Pulmonary artery endothelial cell (primary cell): ENCODE measurements at regions not wholly inside any gene's neighbourhood (a gene's known extent, or its start where the extent isn't known, plus 50 kb on each side); places are given as distances from the start of the nearest gene placed in this dataset.
A peak's percentile ranks its signal among the peaks of the same experiment; 100 is the strongest.

Experiments used
- DNase-seq: peaks from one replicate; pipeline ENCODE4 v3.0.0-alpha.2; 2011; ENCODE audit warnings: low read depth, low spot score

DNA sequence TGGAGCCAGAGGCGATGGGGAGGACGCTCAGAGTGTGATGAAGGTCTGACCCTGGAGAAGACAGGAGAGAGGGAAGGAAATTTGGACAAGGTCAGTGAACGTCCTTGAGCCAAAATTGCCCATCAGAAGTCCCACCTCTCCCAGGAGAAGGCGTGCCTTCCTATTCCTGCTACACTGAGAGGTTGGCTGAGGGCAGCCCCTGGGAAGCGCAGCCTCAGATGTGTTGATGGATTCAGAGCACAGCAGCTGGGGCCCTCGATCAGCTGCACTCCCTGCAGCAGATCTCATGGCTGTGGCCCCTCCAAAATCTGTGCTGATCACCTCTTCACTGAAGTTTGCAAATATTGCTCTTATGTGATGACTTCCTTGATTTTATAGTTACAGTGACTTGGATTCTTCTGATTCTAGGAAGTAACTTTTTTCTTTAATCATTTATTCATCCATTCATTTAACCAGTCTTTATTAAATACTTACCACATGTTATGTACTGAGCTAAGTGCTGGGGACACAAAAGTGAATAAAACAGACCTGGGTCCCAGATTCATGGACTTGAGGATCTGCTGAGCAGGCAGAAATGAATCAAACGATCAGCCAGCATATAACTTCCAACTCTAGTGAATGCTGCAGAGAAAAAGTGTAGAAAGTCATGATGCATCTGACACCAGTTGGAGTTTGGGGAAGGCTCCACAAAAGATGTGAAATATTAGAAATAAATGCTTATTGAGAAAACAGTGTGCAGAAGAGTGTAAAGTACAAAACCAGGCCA, 69.6 kb upstream of the ARMC2 start:
- no peak for DNase-seq

DNA sequence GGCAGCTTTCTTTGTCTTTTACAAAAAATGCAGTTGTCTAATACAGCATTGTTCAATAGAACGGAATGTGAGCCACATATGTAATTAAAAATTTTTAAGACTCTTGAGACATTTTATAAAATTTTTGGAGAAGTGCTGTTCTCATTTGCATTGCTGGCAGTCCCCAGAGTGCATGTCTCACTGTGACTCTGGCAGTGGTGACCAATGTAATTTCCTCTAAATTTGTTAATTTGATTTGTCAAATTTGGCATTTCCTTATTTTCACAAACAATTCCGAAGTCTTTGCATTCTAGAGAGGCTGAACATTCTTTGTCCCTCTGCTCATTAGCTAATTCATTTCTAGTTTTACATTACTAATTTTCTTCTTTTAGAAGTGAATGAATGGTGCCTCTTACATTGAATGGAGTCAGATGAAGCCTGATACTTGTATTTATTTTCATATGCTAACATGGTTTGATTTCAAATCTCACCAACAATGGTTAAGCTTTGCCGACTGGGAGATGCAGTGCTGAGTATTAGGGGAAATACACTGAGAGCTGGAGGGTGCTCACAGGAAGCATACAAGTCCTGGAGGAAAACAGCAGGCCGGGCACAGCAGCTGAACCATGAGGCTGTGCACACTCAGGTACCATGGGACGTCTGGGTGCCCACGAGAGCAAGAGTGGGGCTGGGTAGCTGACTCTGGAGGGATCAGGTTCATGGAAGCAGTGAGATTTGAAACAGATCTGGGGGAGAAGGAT, 68.5 kb upstream of the ARMC2 start:
- no peak for DNase-seq

DNA sequence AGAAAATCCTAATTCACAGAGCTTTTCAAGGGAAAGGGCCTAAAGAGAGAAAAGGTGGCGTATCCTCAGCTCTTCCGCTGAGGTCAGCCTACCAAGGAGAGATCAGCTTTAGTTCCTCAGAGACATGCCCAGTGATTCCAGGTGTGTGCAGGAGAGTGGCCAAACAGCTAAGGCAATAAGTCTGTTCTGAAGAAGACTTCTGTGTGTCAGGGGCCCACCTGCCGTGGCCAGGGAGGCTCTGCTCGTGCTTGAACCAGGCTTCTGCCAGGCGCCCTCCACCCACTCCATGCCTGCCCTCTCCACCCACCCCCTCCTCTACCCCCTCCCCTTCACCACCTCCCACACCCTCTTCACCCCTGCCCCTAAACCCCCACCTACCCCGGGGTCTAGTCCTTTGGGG, 67.4 kb upstream of the ARMC2 start:
- DNase-seq: no peak

DNA sequence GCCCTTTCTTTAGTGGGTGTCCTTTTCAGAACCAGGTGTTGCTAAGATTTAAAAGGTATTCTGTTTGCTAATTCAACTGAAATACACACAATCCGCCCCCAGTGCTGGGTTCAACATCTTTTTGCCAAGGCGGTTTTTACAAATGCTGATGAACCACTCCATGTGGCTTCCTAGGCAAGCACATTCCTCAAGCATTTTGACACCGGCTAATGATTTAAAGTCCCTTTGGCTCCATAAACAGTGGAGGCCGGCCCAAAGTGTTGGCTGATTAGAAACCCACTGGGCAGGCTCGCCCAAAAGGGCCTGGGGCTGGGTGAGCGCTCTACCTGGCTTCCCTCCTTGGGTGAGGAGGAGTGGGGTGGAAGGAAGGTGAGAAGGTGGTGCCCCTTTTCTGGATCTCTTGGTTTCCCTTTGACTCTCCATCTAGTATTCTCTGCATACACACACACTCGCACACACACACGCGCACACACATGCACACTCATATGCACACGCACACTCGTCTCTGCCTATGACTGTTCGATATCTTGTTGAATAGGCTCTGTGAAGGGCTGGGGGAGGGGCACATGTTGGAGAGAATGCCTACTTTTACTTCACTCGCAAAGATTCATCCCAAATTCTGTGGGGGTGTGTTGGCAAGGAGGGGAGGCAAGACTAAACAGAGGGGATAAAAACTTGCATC, 66.7 kb upstream of the ARMC2 start:
- DNase-seq: no peak

DNA sequence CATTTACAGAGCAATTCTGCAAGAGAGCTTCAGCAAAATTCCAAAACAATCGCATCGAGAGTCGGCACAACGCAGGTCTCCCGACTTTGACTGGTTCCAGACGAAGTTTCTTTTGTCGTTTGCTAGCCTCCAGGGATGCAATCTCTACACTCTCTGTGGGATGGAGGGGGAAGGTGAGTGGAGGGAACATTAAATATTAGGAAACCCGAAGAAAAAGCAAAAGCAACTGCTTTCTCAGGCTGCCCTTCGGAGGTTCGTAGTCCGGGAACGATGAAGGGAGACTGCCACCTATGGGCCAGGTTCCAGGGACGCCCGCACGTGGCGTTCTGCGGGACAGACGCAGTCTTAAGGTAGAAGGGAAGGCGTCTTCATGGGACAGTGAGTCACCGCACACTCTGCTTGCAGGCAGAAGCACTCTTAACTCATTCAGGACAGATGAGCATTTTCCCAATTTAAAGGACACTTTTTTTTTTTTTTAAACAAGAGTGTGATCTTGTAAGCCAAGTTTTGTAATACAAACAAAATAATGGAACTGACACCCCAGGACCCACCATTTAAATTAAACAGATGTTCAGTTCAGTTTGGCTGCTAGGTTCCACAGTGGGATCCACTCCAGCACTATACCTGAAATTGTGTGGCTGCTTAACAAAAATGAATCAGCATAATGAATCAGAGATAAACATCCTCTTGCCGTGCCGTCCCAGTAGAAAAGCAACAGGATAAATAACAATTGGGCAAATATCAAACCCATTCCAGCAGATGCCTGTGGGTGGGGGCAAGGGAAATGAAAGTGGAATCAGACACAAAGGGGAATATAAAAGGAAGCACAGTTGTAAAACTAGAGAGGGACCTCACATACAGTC, 65.8 kb upstream of the ARMC2 start:
- peak; percentile 40 for DNase-seq

DNA sequence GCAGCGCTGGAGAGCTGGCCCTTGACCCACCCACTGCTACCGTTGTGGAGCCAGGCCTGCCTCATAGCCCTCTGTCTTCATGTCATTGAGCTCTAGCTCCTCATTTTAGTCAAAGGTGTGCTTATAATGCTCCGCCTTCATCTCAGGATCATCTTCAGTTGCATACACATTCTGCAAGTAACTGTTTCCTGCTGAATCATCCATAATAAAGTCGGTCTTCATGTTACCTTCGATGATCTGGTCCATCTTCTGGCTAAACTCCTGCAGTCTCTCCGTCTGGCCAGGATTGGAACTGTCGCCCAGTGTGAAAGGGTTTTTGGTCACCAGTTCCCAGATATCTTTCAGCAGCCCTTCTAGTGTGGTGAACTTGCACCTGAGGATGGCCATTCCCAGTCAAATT, 62.6 kb upstream of the ARMC2 start:
- no peak for DNase-seq

DNA sequence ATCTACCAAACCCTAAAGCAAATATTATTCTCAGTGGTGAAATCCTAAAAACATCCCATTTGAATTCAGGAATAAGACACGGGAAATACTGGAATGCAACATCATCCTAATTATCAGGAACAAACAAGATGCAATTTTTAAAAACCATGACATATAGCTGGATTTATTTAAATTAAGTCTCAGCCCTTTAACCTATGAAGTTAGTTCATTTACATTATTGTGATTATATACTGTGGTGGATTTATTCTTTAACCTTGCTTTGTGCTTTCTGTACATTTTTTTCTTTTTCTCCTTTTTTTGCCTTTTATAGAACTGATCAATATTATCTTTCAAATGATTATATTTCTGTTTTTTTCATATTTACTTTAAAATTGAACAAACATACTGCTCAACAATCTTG, 59.8 kb upstream of the ARMC2 start:
- DNase-seq: no peak

DNA sequence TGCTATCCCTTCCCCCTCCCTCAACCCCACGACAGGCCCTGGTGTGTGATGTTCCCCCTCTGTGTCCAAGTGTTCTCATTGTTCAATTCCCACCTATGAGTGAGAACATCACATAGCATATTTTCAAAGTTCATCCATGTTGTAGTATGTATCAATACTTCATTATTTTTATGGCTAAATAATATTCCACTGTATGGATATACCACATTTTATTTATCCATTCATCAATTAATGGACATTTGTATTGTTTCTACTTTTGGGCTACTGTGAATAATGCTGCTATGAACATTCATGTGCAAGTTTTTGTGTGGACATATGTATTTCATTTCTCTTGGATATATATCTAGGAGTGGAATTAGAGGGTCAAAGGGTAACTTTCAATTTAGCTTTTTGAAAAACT, 58.7 kb upstream of the ARMC2 start:
- no peak for DNase-seq

DNA sequence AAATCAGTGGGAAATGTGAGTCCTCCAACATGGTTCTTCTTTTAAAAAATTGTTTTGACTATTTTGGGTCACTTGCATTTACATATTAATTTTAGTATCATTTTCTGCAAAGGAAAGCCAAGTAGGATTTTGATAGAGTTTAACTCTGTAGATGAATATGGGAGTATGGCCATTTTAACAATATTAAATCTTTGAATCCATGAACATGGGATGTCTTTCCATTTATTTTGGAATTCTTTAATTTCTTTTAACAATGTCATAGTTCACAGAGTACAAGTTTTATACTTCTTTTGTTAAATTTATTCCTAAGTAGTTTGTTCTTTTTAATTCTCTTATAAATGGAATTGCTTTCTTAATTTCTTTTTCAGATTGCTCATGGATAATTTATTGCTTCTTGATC, 56.5 kb upstream of the ARMC2 start:
- DNase-seq: no peak

DNA sequence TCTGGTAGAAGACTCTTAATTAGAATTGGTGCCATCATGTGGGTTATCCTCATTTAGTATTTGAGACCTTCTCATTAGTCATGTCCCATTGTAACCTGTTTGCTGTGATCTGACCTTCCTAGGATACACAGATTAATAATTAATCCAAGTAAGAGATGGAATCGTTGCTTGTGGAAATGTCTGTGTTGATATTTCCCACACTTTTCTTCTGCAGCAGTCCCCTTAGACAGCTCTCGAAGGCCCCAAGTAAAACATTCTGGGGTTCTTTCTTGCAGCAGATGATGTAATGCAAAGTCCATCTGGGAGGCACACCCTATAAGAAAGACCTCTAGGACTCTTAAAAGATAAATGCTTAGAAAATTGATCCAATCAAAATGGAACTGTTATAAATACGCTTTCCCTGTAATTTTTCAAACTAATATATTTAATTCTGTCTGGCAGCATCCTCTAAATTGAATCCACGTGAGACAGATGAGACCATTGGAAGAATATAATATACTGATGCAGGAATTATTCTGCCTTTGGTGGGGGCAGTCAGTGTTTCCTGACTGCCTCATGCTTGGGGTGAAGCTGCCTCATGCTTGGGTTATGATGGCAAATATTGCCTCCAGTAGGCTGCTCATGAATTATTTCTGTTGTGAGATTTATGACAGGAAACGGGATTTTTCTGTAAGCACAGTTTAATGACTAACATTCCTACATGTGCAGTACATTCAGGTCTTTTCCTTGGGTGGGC, 54.5 kb upstream of the ARMC2 start:
- DNase-seq: no peak

DNA sequence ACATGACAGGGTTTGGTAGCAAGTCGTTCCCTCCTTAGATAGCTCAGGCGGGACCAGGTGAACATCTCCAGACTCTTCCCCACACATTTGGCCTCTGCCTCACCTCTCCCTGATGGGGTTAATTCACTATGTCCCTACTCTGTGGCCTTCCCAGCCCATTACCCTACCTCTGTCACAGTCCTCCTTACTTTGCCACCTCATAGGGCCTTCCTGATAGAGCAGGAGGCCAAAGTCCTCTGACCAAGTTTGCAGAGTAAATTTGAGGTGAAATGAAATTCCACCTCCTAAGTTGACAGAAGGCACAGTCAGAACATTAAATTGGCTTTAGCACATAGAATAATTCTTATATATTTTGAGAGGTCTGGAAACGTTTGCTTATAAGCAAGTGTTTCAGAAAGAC, 53.1 kb upstream of the ARMC2 start:
- DNase-seq: no peak

DNA sequence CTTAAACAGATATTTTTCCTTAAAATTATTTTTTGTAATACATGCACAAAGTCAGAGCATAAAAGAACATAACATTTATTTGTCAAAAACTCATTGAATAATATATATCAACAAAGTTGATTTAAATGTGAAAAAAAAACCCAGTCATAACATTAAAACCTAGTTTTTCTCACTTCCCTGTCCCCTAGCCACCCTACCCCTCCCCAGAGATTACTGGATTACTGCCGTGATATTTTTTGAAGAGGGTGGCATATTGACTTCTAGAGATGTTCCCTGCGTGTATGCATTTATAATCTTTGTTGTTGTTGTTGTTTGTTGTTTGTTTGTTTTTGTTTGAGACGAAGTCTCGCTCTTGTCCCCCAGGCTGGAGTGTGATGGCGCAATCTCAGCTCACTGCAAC, 52.4 kb upstream of the ARMC2 start:
- no peak for DNase-seq

DNA sequence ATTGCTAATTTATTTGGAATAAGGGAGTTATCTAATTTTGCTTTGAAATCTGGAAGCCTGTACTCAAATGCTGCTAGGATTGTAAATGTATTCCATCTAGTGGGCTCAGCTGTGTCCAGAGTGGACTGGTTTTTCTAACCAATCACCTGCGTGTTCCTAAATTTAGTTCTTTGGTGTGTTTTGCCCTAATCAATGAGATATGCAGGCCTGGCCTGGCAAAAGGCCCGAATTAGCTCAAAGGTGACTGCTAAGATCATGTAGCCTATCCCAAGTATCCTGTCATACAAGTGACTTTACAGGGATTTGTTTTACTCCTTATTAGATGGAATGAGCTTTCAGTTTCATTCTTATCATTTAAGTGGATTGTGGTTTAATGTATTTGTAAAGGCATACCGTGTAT, 51.3 kb upstream of the ARMC2 start:
- DNase-seq: no peak

DNA sequence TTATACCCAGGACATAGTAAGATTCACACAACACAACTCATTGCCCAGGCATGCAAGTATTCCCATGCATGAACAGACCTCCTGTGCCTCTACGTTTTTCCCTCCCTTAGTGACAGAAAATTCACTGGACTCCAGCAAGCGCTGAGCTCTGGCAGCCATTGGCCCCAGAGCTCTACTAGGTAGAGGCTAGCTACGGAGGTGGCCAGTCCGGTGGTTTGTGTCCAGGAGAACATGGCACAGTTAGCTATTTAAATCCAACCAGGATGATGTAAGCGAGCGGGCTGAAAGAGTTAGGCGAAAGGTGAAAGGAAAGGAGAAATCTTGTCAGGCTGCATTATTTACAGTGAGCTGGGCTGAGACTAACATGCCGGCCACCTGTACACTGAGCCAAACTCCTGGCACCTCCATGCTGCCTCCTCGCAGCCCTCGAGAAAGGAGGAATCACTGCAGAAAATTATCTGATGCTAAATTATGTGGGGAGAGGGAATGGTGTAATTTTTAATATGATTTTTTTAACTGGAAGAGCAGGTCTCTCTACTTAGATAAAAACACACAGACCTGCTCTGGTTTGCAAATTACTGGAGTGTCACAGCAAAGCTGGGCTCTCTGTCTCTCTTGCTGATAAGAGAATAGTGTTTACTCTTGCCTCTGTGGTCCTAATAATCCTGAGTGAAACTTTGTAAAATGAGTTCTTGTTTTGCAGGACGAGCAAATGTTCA, 50.1 kb upstream of the ARMC2 start:
- no peak for DNase-seq
